ENCODE measurements at regions not wholly inside any gene's neighbourhood (a gene's known extent, or its start where the extent isn't known, plus 50 kb on each side); places are given as distances from the start of the nearest gene placed in this dataset.

- no peak overlapping the region for H3K9ac ChIP-seq (ENCODE audit: insufficient read depth in 1 of 2, low read depth in 2 of 2, low read length in 2 of 2)
- no peak overlapping the region for H3K27ac ChIP-seq (ENCODE audit: extremely low read depth, low read depth, low read length)
- H3K9me1 ChIP-seq (ENCODE audit: control insufficient read depth, insufficient read depth, low read length): no peaks in the 10 kb centered on the region
- H3K36me3 ChIP-seq (ENCODE audit: control insufficient read depth, insufficient read depth, low read length): no peaks in the 10 kb centered on the region
- ATAC-seq (no peak), FAIRE-seq (no peak), DNase-seq (ENCODE audit: extremely low read depth in 1 of 4, low spot score in 3 of 4) (no peak)
- H3K4me1 ChIP-seq (replicated peaks in 1 of 2; ENCODE audit: control insufficient read depth in 2 of 2, insufficient read depth in 2 of 2, low read length in 2 of 2): no peaks in the 10 kb centered on the region
- TF ChIP-seq NCOA2 (IDR thresholded peaks at IDR 0.05; ENCODE audit: partially characterized antibody in 2 of 2) (no peak), NCOA6 (IDR thresholded peaks at IDR 0.05) (no peak), ZBTB43 (CRISPR knock-in tag; IDR thresholded peaks at IDR 0.05) (no peak), CLOCK (CRISPR knock-in tag; IDR thresholded peaks at IDR 0.05; ENCODE audit: borderline replicate concordance) (no peak), CREB5 (CRISPR knock-in tag; IDR thresholded peaks at IDR 0.05) (no peak), U2AF2 (optimal IDR thresholded peaks at IDR 0.05; ENCODE audit: low read depth, low read length) (no peak), ZNF699 (CRISPR knock-in tag; IDR thresholded peaks at IDR 0.05; ENCODE audit: insufficient replicate concordance) (no peak), DPF2 (IDR thresholded peaks at IDR 0.05) (no peak), FOXA1 (IDR thresholded peaks at IDR 0.05; ENCODE audit: borderline replicate concordance) (no peak), HDAC1 (IDR thresholded peaks at IDR 0.05) (no peak), ZNF444 (CRISPR knock-in tag; IDR thresholded peaks at IDR 0.05) (no peak)
- CTCF ChIA-PET (ENCODE audit: low intra/inter-chr PET ratio): no interaction called here
- no peak overlapping the region for H2AFZ ChIP-seq (ENCODE audit: low read depth, low read length)
- no peaks in the 10 kb centered on the region for H3K27me3 ChIP-seq (ENCODE audit: control insufficient read depth in 2 of 2, insufficient read depth in 2 of 2, low read length in 2 of 2)
- H3K4me2 ChIP-seq (ENCODE audit: insufficient read depth, low read length): no peak overlapping the region
- intact Hi-C loops (cut with micrococcal nuclease): no loop called here
- H3K79me2 ChIP-seq (ENCODE audit: control insufficient read depth, insufficient read depth, low read length): no peaks in the 10 kb centered on the region
- BruUV-seq (replicated peaks): no TSS peak
- H3K9me3 ChIP-seq (replicated peaks; ENCODE audit: control insufficient read depth, insufficient read depth, low read depth, low read length): no peaks in the 10 kb centered on the region
- H3K4me3 ChIP-seq: no peak overlapping the region
- POLR2A ChIA-PET: no interaction called here
- H4K20me1 ChIP-seq (replicated peaks; ENCODE audit: control insufficient read depth, insufficient read depth, low read length): no peaks in the 10 kb centered on the region
- in situ Hi-C loops (cut with MboI): no loop called here
- WGBS (ENCODE audit: insufficient coverage, low coverage, missing lambda C conversion rate): 3% methylated on average over 5 of the region's 5 CpGs
Measured at GRCh38 chr13:94896719-94897317, 184.5 kb upstream of the SOX21 start.

Measured in K562 (cell line).